ENCODE measurements at regions not wholly inside any gene's neighbourhood (a gene's known extent, or its start where the extent isn't known, plus 50 kb on each side); places are given as distances from the start of the nearest gene placed in this dataset.
A peak's percentile ranks its signal among the peaks of the same experiment; 100 is the strongest.
"Not testable (repeated sequence)": the region's sequence is repeated elsewhere in the genome, so short reads cannot be mapped to it uniquely, and the experiment has no call there.

DNA sequence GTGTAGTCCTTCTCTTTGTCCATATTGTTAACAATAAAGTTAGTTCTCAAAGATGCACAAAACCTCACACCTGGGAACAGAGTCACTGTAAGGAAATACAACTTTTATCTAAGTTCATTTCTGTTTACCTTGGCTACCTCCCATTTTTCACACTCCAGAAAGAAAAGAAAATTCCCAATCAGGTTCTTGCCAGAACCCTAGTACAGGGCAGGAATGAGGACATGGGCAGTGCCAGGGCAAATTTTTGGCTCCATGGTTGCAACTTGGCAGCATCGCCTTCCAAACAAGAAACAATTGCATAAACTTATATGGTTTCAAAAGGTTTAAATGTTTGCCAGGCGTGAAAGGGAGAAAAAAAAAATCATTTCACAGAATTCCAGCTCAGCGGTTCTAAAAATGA, 296.3 kb upstream of the PRKD1 start:
- DNase-seq (ENCODE audit: low spot score) = no peak

DNA sequence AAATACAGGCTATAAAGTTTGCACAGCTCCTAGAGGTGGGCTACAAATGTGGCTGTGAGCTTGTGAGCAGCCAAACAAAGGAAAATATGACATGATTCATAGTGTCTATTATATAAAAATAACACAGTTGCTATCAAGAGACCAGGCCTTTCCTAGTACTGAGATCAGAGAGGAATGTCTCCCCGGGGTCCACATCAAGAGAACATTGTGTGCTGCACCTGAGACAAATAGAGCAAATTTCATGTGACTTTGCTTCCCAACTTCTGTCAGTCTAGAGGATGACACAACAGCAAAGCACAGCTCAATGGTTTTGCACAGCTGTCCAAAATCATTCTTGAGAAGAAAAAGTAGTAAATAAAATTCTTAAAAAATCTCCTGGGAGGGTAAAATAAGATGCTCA, 297.5 kb upstream of the PRKD1 start:
- DNase-seq (ENCODE audit: low spot score) = no peak

DNA sequence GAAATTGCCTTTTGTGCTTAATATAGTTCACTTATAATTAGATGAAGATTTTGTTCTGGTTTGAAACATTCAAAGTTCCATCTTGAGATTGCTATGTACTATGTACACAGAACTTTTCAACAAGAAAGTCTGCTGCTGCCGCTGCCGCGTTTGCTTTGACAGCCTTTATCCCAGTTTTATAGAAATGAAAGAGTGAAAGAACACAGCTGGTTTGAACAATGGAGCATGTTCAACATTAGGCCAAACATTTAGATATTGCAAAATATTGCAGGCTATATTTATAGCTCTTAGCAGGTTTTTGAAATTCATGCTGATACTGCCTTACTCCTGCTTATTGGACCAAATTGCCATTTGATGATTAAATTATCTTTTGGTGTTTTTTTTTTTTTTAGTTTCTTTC, 299.8 kb upstream of the PRKD1 start:
- DNase-seq (ENCODE audit: low spot score) = peak; percentile 11

DNA sequence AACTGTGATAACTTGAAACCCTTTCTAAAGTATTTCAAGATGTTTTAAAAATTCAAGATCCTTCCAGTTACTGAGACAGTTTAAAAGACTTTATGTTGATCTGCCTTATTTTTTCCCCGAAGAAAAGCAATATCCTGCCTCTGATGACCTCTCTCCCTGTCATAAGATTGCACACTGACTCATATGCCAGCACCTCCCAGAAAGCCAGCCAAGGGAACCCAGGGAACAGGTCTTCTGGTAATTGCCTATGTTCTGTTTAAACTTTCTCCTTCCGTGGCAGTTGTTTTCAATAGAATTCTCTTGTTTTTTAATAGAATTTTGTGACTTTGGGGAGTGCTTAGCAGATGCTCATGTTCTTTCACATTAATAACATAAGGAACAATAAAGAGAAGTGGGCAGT, 300.2 kb upstream of the PRKD1 start:
- DNase-seq (ENCODE audit: low spot score) = peak; percentile 68

DNA sequence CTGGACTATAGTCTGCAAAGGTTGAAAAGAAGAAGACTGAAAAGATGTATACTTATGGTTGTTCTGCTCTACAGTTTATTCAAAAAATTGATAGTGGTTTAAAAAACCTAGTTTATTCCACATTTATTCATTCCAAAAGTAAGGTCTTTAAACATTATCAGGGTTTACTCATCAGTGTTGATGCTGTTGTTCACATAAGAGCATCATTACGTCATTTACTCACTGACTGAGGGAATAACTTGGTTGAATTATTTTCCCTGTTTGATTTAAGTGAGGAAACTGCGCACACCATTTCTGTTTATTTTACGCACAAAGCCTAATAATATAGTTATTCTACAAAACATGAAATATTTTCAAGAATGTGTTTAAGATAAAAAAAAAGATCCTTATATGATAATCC, 303.1 kb upstream of the PRKD1 start:
- no peak for DNase-seq (ENCODE audit: low spot score)

DNA sequence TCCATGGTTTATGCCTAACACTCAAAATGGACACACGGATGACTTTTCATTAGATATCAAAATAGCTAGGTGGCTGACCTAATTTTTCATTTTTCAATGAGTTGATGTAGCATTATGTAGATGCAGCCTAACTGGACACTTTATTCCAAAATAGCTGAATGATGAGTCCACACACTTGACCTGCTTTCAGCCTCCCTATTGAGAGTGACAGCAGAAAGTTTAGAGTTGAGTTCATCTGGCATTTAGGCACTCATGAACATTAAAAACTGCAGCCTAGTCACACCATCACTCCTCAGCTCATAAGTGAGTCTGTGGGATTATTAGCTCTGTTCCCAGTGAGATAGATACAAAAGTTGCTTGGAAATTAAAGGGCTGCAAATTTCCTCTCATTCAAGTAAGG, 307.3 kb upstream of the PRKD1 start:
- DNase-seq (ENCODE audit: low spot score) = no peak

DNA sequence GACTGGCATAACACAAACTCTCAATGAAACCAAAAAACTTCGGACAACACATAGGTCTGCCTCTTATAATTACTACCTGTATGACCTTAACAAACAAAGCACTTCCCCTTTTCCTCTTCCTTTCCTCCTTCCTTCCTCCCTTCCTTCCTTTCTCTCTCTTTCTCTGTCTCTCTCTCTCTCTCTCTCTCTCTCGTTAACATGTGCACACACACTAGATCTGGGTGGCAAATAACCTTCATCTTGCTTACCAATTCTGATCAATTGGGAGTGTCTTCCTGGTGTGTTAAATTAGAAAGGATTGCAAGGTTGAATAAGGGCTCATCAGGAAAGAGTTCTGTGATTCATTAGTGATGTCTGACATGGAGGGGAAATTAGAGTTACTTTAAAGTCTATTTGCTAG, 307.8 kb upstream of the PRKD1 start:
- no peak for DNase-seq (ENCODE audit: low spot score)

DNA sequence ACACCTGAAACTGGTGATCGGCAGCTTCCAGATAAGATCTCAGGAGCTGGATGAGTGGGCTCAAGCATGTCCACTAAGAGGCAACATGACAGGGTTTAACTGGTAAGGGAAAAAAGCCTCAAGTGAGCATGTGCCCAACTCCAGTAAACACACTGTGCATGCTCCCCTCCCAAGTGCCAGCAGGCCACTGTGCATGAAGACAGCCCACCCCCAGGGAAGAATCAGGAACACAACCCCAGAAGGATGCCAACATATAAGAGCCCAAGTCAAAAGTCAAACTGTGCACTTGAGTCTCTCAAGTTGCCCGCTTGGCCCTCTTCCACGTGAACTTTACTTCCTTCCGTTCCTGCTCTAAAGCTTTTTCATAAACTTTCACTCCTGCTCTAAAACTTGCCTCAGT, 311.3 kb upstream of the PRKD1 start:
- no peak for DNase-seq (ENCODE audit: low spot score)

DNA sequence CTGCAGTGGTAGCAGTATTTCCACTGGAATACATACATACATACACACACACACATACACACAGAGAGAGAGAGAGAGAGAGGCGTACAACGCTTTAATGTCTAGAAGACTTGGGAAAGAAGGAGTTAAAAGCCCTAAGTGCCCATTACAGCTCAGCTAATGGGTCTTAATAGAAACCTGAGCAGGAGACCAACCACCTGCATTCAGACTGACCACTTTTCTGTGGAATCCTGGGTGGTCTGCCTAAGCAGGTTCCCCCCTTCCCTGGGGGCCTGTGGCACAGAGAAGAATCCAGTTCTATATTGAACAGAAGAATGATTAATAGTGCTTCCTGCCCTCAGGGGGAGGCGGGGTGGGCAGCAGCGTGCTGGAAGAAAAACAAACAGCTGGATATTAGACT, 312.4 kb upstream of the PRKD1 start:
- DNase-seq (ENCODE audit: low spot score) = no peak

DNA sequence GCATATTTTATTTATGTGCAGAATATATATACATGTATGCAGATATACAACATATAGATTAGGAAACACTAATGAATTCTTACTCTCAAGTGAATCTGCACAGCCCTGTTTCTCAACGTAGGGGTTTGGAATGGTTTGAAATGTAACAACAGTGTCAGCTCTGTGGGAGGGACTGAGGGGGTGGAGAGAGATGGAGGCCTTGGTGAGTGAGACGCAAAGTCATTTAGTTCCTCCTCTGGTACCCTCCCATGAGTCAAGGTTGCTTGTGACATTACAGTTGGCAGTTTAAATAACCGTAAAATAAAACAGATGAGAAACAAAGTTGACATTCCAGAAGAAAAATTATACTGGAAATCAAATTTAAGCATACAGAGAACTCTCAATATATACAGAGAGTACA, 313.0 kb upstream of the PRKD1 start:
- peak; percentile 13 for DNase-seq (ENCODE audit: low spot score)

DNA sequence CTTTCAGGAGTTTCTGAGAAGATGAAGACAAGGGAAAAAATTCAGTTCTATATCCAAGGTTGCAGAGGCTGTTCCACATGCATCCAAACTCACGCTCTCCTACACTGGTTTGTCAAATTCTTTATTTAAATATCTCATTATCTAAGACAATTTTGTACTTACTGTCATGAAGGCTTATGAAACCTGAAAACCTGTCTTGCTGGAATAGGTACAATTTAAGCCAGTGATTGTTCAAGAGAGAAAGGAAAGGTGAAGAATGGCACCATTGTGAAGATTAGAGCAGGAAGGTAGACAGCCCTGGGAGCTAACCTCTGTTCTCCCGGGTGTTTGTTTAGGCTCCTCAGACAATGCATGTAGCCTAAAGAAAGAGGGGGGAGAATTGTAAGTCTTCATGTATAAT, 315.1 kb upstream of the PRKD1 start:
- DNase-seq (ENCODE audit: low spot score) = no peak

DNA sequence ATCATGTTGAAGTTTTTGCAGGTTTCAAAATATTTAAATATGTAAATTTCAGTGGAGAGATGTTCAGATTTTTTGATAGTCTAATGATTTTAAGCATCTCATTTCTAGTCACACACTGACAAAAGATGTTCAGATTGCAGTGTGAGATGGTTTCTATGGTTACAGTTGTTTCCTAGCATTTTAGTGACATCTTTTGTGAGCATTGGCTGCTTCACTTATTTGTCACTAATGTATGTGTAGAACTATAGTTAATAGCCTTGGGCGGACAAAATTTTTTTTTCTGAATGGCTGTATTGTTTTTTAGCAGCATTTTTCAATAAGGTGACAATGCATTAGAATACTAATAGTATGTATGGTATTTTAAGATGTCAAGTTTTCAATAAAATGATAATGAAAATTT, 315.6 kb upstream of the PRKD1 start:
- DNase-seq (ENCODE audit: low spot score) = no peak

DNA sequence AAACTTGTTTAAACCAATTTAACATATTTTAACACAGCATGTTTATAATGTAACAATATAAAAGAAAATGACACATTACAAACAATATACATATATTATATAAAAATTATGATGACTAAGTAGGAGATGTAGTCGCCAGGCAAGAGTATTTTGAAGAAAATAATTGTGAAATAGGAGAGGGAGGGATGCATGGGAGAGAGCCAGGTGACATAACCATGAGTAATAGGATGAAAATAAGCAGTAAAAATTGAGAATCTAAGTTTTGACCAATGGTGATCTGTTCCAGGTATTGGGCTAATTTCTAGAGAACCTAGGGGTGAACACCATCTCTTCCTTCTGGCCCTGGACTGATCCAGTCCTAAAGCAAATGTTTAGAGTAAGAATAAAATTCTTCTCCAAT, 315.2 kb upstream of the G2E3 start:
- peak; percentile 64 for DNase-seq (ENCODE audit: low spot score)

DNA sequence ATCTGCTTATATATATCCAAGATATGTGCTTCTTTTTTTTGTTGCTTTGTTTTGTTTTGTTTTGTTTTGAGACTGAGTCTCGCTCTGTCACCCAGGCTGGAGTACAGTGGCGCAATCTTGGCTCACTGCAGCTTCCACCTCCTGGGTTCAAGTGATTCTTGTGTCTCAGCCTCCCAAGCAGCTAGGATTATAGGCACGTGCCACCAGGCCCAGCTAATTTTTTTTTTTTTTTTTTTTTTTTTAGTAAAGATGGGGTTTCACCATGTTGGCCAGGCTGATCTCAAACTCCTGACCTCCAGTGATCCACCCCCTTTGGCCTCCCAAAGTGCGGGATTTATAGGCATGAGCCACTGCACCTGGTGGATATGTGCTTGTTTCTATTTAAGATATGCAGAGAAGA, 314.6 kb upstream of the G2E3 start:
- DNase-seq (ENCODE audit: low spot score) = not testable (repeated sequence)

DNA sequence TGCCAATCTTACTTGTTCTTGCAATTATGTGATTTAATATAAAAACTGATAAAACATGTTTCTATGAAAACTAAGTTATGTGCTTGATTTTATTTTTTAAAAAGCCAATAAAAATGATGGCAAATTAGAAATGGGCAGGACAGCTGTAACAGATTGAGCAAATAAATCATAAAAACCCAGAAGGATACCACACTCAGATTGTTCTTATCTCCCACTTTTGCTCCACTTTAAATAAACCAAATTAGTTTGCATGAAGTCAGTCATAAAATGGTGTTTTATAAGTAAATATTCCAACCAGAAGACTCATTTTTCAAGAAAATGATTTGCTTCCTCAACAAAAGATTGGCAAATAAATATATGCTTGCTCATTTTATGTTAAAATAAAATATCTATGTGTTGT, 307.9 kb upstream of the G2E3 start:
- no peak for DNase-seq (ENCODE audit: low spot score)

DNA sequence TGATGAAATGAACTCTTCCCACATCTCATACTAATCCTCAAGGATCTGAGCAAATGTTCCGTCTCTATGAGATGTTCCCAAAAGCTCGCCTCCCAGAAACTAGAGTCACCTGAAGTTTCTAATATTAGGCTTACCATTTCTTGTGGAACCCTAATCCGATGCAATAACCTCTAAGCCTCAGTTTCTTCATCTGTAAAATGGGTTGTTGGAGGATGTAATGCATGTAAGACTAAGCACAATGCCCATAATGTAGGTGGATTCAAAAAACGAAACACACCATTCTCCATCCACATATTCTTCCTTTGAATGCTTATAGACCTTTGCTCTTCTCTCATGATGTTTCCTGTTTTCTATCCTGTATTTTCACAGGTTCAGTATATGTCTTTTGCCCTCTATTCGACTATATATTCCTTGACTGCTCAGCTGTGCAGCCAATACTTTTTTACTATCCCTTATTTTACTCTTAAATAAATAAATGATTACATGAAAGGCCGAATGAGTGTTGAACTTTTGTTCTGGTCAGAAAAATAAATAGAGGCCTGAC, 307.3 kb upstream of the G2E3 start:
- no peak for DNase-seq (ENCODE audit: low spot score)

DNA sequence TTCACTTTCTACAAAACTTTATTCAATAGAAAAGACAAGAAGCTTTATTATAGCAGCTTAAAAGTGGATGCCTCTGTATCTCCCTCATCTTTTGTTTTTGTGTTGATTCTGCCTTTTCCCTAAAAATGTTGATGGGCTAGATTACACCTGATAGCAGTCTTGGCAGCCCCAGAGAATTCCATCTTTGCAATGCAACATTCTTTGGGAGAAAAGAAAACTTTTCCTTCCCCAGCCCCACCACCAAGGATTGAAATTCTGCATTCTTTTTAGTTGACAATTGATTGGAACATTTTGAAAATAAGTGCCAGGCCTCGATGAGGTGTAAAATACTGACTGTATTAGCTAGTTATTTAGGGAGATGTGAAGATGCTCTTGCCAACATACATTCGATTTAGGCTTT, 306.8 kb upstream of the G2E3 start:
- no peak for DNase-seq (ENCODE audit: low spot score)

DNA sequence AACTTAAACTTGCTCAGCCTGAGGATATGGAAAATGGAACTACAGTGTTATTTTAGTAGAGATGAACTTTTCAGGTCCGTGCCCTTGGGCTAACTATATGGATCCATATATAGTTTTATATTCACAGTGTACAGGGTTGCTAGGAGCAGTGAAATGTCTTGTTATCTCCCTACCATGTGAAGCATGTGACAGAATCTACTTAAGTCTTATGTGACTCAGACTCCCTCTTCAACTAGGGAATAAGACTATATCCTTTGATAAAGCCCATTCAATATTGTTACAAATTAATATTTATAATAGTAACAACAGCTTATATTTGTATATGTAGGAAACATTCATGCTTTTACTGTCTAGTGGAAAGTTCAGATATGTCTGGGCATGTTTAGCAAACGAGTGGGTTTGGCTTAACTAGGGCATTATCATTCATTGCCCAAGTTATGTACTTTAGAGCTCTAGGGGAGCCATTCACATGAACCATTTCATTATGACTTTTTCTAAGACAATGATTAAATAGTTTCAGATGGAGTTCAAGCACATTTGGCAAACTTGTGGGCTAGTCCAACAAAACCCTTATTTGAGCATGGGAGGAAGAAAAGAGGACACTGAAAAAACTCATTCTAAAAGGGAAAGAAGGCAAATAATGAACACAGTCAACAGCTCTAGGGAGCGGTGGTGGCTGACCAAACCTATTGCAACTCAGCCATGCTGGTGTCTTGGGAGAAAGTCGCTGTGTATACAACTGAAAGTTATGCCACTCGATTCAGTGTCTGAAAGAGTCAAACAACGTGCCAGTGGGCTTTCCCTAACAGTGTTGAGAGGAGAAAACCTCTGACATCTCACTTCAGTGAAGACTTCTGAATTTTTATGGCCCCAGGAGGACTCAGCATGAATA, 305.9 kb upstream of the G2E3 start:
- DNase-seq (ENCODE audit: low spot score) = no peak

DNA sequence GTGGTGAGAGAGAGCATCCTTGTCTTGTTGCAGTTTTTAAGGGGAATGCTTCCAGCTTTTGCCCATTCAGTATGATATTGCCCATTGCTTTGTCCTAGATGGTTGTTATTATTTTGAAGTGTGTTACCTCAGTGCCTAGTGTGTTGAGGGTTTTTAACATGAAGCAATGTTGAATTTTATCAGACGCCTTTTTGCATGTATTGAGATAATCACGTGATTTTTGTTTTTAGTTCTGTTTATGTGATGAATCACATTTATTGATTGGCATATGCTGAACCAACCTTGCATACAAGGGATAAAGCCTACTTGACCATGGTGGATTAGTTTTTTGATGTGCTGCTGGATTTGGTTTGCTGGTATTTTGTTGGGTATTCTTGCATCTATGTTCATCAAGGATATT, 302.3 kb upstream of the G2E3 start:
- no peak for DNase-seq (ENCODE audit: low spot score)

DNA sequence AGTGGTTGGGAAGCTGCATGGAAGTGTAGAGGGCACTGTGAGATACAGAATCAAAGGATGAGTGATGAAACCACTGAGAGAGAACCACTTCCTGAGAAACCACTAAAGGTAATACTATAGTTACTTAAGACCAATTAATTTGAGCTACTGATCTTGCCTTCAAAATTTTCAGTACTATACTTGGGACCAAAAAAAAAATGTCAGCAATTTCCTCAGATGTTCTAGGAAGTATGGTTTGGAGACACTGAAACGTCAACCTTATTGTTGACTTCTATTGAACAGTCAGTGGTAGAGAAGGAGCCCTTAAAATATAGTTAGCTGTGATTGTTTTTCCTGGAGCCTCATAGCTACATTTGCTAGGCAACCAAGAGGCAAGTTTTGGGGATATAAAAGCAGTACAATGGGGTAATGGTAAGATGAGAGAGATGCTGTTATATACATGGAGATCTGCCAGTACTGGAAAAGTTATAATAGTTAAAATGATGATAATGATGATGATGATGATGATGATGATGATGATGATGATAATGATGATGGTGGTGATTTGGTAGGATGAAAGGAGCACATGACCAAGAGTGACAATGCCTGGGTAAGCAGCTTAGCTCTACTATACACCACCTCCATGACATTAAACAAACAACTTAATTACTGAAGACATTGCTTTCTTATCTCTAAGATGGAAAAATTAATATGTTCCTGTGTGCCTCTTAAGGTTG, 300.9 kb upstream of the G2E3 start:
- no peak for DNase-seq (ENCODE audit: low spot score)

DNA sequence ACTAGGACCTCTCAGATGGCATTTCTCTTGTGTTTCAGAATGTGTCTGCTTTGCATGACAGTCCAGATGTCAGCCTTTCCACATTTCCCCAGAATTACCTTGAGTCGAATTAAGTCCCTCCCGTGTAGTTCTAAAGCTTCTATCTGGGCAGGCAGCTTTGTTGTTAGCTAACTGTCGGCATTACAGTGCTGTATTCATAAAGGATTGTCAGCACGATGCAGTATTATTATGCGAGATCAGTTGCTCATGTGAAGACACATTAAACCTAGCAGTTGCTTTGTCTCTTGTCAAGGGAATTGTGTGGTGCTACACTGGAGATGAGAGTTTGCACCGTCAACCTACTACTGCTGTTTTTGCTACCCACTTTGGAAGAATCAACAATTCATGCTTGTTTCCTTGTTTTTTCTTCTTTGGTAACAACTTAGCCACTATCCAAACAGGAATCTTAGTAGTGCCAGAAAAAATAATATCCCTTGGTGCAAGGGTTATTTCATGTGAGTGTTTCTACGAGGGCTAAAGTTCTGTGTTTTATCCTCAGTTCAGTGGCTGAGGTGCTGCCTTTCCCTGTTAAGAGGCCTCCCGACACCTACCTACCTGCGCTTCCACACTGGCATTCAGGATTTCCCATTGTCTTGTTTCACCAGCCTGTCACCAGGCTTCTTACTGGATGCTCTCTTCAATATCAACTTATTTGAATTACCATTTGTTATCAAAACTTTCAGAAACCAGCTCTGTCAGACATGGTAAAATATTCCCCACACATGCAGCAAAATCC, 297.9 kb upstream of the G2E3 start:
- no peak for DNase-seq (ENCODE audit: low spot score)

DNA sequence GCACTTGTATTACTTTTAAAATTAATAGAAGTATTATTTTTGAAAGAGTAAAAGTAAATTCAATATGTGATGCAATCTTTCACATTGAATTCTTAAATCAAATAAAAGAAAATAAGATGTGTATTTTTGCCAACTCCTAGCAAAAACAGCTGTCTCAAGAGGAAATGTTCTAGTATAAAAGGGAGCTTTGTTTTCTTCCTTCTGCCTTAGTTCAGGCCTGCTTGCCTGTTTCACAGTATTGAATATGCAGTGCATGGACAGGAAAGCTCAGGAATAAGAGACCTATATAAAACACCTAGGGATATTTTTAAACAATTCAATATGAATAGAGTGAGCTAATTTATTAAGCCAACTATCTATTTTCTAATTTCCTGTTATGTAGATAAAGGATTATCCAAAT, 294.8 kb upstream of the G2E3 start:
- DNase-seq (ENCODE audit: low spot score) = no peak

DNA sequence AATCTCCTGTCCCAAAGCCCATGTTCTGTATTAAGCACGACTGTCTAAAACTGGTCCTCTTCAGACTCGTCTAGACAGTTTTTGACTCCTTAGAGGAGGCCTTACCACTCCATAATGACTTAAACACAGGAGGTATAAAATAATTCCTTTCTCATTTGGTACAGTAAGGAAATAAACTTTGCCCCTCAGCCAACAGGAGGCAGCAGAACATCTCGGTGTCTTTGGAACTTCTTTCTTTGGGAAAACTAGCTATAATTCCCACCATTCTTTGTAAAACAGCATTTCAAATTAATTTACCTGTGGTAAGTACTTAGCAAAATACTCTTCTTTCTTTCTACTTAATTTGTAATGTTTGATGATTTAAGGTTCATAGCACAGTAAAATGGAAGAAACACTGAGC, 292.7 kb upstream of the G2E3 start:
- no peak for DNase-seq (ENCODE audit: low spot score)

All from AG20443 (cell line).